A673 (cell line): ENCODE measurements at regions not wholly inside any gene's neighbourhood (a gene's known extent, or its start where the extent isn't known, plus 50 kb on each side); places are given as distances from the start of the nearest gene placed in this dataset.
"Not testable (repeated sequence)": the region's sequence is repeated elsewhere in the genome, so short reads cannot be mapped to it uniquely, and the experiment has no call there.

Experiments used
- BruUV-seq: library from RNA; stranded (reverse); fragments of 400-500 nt; replicated peaks from 2 replicates; lab custom pipeline; 2021; lab: Mats Ljungman, UMichigan
- CTCF ChIA-PET: fragments of 300-600 bp; sonication (Branson Sonifier 250); formaldehyde crosslinking; loops from one replicate; lab custom pipeline; 2022; ENCODE audit warnings: antibody characterized with exemption; lab: Charles Lee
- POLR2A ChIA-PET: fragments of 300-600 bp; sonication (Branson Sonifier 250); formaldehyde crosslinking; loops from one replicate; lab custom pipeline; 2022; ENCODE audit warnings: antibody characterized with exemption; ENCODE audit not compliant: low non-redundant PET; lab: Charles Lee
- DNase-seq: peaks from one replicate; pipeline ENCODE4 v3.0.0-alpha.2; 2015; ENCODE audit warnings: low spot score
- H3K27ac ChIP-seq: fragments of 200-600 bp; sonication (generic); 2 replicates; pipeline ENCODE4 v1.5.1; 2016; ENCODE audit warnings: mixed run types, low read depth, mild to moderate bottlenecking, mixed read lengths, antibody characterized with exemption, low read length; ENCODE audit not compliant: poor library complexity, severe bottlenecking
- H3K27me3 ChIP-seq: fragments of 200-600 bp; sonication (generic); replicated peaks from 2 replicates; pipeline ENCODE4 v1.6.1; 2017; ENCODE audit warnings: mixed run types, low read depth, mild to moderate bottlenecking, mixed read lengths, antibody characterized with exemption, low read length; ENCODE audit not compliant: insufficient read depth, poor library complexity
- H3K36me3 ChIP-seq: fragments of 200-600 bp; sonication (generic); 2 replicates; pipeline ENCODE4 v1.6.1; 2016; ENCODE audit warnings: mixed run types, mild to moderate bottlenecking, mixed read lengths, antibody characterized with exemption, low read length; ENCODE audit not compliant: insufficient read depth, poor library complexity, severe bottlenecking
- H3K4me1 ChIP-seq: fragments of 200-600 bp; sonication (generic); 2 replicates; pipeline ENCODE4 v1.6.1; 2017; ENCODE audit warnings: mixed run types, mild to moderate bottlenecking, mixed read lengths, antibody characterized with exemption, low read length; ENCODE audit not compliant: insufficient read depth, poor library complexity, severe bottlenecking
- H3K4me3 ChIP-seq: fragments of 200-600 bp; sonication (generic); 2 replicates; pipeline ENCODE4 v1.5.1; 2016; ENCODE audit warnings: low read depth, mixed run types, mild to moderate bottlenecking, mixed read lengths, low read length; ENCODE audit not compliant: poor library complexity, severe bottlenecking
- H3K9me3 ChIP-seq: fragments of 200-600 bp; sonication (generic); 2 replicates; pipeline ENCODE4 v1.6.1; 2016; ENCODE audit warnings: mixed run types, low read depth, mild to moderate bottlenecking, mixed read lengths, antibody characterized with exemption, low read length; ENCODE audit not compliant: poor library complexity, severe bottlenecking
- CTCF ChIP-seq: fragments of 300-800, 200-600 bp; sonication (generic); conservative IDR thresholded peaks from 2 replicates; pipeline ENCODE4 v1.5.1; 2017; ENCODE audit warnings: low read depth, mild to moderate bottlenecking, antibody characterized with exemption, low read length, moderate library complexity, mixed read lengths
- EZH2 ChIP-seq: fragments of 200-600 bp; sonication (generic); IDR thresholded peaks from 2 replicates; pipeline ENCODE4 v1.6.1; 2017; ENCODE audit warnings: borderline replicate concordance, low read depth, mild to moderate bottlenecking, mixed read lengths, antibody characterized with exemption, low read length; ENCODE audit not compliant: poor library complexity, severe bottlenecking
- intact Hi-C: fragments of 100-400 bp; cut with micrococcal nuclease; formaldehyde crosslinking; loops from one replicate; pipeline ENCODE4 v1.10.0; 2022; ENCODE audit not compliant: unreplicated experiment

GRCh38 chr5:84438456-84438855, 53.8 kb upstream of the EDIL3 start:
- no peak for TF ChIP-seq CTCF
- no peak for TF ChIP-seq EZH2
- POLR2A ChIA-PET: no interaction called here
- DNase-seq: no peak
- H3K27me3 ChIP-seq: no peaks in the 10 kb centered on the region
- H3K4me1 ChIP-seq: no peaks in the 10 kb centered on the region
- no peaks in the 10 kb centered on the region for H3K9me3 ChIP-seq
- CTCF ChIA-PET: no interaction called here
- intact Hi-C loops: no loop called here
- H3K36me3 ChIP-seq: no peaks in the 10 kb centered on the region
- H3K27ac ChIP-seq: no peak overlapping the region
- H3K4me3 ChIP-seq: no peak overlapping the region
- no TSS peak for BruUV-seq

GRCh38 chr5:84437673-84438315, 53.1 kb upstream of the EDIL3 start:
- Histone ChIP-seq H3K4me1 (no peaks in the 10 kb centered on the region), H3K27ac (no peak overlapping the region), H3K9me3 (no peaks in the 10 kb centered on the region), H3K4me3 (no peak overlapping the region), H3K36me3 (no peaks in the 10 kb centered on the region), H3K27me3 (no peaks in the 10 kb centered on the region)
- no TSS peak for BruUV-seq
- ChIA-PET POLR2A (no interaction called here), CTCF (no interaction called here)
- intact Hi-C loops: no loop called here
- no peak for TF ChIP-seq CTCF
- TF ChIP-seq EZH2: no peak
- DNase-seq: no peak

GRCh38 chr5:84436866-84437265, 52.2 kb upstream of the EDIL3 start:
- Histone ChIP-seq H3K27ac (no peak overlapping the region), H3K36me3 (no peaks in the 10 kb centered on the region), H3K4me3 (no peak overlapping the region), H3K9me3 (no peaks in the 10 kb centered on the region), H3K27me3 (no peaks in the 10 kb centered on the region), H3K4me1 (no peaks in the 10 kb centered on the region)
- DNase-seq: no peak
- intact Hi-C loops: no loop called here
- ChIA-PET CTCF (no interaction called here), POLR2A (no interaction called here)
- TF ChIP-seq CTCF: no peak
- no peak for TF ChIP-seq EZH2
- no TSS peak for BruUV-seq

- H3K27me3 ChIP-seq, intact Hi-C loops, CTCF ChIA-PET, H3K27ac ChIP-seq, H3K4me3 ChIP-seq, DNase-seq, H3K9me3 ChIP-seq, POLR2A ChIA-PET, BruUV-seq, H3K36me3 ChIP-seq, H3K4me1 ChIP-seq: not testable (repeated sequence)
Measured at GRCh38 chr5:84435861-84436346, 51.2 kb upstream of the EDIL3 start.
